Fibroblast of skin of right biceps (primary cell): ENCODE measurements at regions not wholly inside any gene's neighbourhood (a gene's known extent, or its start where the extent isn't known, plus 50 kb on each side); places are given as distances from the start of the nearest gene placed in this dataset.

ENCODE experiments used
- DNase-seq: peaks from one replicate; pipeline ENCODE4 v3.0.0-alpha.2; 2013

DNA sequence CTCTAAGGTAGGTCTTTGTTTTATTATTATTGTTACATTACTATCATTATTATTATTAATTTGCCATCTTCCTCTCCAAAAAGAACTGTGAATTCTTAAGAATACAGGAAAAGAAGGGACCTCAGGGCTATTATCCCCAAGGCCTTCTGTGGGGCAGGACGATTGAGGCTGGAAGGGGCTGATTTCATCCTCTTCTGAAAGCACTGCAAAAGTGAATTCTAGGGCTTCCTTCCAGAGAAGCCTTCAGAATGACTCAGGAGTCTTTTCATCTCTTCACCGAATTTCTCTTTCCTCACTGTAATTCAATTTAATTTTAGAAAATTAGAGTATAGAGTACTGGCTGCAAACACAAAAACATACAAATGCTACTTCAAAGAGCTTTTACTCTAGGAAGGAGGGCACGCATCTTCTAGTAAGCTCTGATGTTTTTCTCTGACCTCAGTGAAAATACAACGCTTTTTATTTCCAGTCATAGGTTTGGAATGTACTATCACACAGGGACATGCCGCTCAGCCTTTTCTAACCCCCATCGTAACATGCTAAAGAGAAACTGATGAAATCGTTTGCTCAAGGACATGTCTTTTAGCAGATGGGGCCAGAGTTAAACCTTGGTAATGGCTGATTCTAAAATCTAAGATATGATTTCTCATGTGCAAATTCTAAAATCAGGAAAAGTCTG lies 280.2 kb upstream of the PITRM1 start:
- DNase-seq, result peak; percentile 95

DNA sequence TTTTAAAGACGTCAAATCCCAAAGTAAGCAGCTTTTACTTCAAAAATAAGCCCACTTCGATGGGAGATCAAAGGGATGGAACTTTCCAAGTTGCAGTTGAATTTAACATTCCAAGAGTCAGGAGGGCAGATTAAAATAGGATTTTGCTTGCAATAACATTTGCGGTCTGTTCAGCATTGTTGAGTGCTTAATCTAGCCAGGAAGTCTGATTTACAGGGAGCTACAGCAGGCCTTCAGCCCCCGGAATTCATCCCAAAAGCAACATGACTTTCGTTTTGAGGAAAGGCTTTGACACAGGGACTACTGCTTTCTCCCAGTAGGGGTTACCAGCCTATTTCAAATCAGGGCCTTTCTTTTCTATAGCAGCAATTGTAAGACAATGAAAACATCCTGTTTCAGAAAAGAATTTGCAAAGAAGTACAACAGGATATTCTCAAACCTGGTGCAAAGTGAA lies 279.6 kb upstream of the PITRM1 start:
- peak; percentile 99 for DNase-seq

DNA sequence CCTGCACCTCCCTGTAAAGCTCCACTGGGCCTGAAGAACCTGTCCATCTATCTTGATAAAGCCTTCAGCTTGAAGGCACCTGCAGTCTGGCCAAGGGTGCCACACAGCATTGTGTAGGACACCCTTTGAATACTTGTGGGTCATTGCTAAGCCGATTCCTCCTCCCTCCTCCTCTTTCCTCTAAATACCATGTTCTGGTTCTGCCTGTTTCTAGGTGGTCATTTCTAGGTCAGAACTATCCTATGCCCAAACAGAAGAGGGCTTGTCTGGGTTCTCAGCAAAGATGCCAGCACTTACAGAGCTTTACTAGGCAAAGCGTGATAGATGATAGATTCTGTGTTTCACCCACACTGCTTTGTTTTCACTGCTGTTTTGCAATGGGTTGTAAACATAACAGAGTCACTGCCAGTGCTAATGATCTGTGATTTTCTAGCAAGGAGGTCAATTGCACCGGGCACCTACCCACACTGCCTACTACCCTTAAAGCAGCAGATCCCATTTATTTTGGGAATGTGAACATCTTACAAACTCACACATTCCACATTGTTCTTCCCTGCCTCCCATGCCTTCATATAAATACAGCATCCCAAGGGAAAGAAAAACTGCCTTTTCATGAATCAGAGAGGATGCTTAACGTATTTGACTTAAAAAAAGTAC lies 279.1 kb upstream of the PITRM1 start:
- DNase-seq, result no peak

DNA sequence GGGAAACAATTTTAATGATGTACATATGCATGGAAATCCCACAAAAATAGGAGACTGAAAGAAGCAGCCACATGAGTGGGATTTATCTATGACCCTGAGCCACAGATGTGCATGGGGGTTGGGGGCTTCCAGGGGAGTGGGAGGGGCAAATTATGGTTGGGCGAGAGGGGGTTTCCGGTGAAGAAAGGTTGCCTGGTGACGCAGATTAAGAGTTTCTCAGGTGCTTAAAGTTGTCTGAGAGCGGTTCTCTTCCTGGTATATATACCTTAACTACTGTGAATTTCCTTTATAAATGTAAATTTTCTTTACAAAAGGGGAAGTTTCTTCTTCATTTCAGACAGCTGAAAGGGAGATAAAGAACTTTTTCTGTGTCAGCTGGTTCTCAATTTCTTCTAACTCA lies 273.6 kb upstream of the PITRM1 start:
- DNase-seq, result no peak

DNA sequence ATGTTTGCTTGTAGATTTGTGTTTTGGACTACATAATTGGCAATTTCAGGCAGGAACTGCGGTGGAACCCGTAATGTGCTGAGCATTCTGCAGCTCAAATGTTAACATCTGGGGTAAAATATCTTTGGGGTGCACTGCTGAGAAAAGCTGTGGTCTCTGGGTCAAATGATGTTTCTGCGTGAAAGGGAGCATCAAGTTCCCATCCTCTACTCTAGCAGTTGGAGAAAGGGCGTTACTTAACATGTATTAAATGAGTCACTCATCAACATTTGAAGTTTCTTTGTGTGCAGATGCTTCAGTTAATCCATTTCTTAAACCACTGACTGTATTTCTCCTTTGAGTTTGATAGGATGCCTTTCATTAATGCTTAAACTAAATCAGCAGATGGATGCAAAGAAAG lies 273.1 kb upstream of the PITRM1 start:
- DNase-seq, result peak; percentile 49

DNA sequence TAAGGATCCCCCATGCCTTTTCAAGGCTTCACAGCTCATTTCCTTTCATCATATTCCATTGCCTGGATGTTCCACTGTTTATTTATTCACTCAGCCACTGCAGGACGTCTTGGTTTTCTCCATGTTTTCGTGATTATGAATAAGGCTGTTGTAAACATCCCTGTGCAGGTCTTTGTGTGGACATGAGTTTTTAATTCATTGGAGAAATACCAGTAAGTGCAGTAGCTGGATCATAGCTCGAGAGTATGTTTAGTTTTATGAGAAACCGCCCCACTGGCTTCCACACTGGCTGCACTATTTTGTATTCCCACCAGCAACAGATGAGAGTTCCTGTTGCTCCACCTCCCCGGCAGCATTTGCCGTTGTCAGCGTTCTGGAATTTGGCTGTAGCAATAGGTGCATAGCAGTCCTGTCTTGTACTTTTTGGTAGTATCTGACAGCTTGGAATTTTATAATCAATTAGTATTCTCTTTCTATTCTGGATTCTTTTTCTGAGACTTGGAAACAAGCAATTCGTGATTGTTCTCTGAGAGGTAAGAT lies 269.9 kb upstream of the PITRM1 start:
- no peak for DNase-seq

DNA sequence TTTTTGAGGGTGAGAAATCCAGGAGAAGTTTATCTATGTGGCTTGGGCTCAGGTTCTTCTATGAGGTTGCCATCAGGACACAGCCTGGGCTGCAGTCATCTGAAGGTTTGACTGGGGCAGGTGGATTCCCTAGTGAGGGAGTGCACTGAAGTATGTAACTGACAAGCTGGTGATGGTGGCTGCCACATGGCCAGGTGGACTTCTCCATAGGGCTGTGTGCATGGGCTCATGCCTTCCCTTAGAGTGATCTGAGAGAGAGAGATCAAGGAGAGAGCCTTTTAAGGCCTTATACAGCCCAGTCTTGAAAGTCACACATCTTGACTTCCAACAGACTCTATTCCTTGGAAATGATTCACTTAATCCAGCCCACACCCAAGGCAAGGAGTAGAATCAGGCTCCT lies 266.6 kb upstream of the PITRM1 start:
- DNase-seq, result no peak

DNA sequence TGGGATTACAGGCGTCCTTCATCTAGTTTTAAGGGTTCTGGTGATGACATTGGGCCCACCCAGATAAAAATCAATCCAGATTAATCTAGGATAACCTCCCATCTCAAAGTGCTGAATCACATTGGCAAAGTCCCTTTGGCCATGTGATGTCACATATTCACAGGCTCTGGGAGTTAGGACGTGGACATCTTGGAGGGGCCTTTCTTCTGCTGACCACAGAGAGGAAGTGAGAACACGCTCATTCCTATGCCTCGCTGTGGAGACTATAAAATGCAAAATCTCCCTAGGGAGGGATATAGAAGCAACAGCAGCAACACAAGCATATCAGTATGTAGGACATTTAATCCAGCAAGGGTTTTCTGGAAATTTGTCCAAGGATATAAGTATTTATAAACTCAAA lies 266.0 kb upstream of the PITRM1 start:
- peak; percentile 36 for DNase-seq

DNA sequence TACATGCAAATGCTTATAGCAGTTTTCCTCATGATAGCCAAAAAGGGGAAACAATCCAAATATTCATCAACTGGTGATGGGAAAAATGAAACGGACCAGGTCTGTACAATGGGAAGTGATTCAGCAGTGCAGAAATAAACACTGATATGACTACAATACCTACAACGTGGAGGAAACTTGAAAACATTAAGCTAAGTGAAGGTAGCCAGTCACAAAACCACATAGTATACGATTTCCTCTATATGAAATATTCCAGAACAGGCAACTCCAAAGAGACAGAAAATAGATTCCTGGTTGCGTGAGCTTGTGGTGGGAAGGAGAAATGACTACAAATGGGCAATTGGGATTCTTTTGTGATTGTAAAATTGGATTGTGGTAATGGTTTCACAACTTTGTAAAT lies 263.1 kb upstream of the PITRM1 start:
- DNase-seq, result peak; percentile 59

DNA sequence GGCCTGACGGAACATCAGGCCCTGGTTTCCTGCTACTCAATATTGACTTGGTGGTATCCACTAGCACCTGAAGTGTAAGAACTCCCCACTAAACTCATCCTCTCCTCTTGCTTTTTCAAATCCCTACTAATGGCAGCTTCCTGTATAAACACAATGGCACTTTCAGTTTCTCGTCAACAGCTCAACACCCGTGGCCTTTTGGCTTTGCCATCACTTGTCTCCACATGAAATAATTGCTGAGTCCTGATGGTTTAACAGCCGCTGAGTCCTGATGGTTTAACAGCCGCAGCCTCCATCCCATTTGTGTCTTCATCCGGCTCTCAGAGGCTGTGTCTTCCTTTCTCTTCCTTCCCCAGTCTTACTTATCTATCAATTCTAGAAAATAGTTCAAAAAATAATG lies 261.4 kb upstream of the PITRM1 start:
- no peak for DNase-seq

DNA sequence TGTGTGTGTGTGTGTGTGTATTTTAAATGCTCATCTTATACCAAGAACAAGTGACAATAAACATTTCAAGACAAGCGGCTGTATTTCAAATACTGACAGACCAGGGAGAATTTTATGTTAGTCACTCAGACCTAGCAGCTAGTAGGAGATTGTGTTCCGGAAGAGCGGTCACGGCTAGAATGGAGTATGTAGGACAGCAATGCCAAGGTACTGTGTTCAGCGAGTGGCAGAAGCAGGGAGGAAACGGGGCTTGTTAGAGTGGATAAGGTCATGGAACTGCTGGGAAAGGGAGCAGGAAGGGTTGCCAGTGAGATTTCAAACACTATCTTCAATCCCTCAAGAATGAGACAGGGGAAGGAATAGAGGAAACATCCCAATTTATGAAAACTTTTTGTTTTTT lies 260.5 kb upstream of the PITRM1 start:
- DNase-seq, result no peak

DNA sequence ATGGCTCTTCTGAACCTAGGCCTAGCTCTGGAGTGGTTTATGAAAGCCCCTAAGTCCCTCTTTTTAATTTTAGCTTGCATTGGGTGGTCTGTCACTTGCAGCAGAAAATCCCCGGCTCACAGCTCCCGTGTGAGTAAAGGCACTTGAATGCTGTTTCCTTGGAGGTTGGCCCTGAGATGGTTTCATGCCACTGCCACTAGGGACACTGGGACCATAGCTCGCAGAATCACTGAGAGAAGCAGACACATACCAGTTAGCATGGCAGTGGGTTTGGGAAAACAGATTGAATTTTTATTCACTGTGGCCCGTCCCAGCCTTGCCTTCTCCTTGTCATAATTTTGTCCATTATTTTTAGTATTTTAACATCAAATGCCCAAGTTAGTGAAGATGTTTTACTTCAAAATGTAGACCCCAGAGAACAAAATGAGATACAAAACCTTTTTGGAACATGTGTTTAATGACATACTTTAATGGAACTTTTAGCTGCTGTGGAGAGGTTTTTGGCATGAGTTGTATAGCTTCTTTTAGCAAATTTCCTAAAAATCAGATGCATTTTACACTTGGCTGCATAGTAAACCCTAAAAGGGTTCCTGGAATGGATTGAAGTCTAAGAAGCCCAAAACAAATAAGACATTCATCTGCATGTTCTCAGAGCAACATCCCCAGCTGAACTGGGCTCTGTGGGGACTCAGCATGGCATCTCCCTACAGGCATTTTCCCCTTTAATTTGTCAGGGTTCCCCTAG lies 259.7 kb upstream of the PITRM1 start:
- DNase-seq, result no peak

DNA sequence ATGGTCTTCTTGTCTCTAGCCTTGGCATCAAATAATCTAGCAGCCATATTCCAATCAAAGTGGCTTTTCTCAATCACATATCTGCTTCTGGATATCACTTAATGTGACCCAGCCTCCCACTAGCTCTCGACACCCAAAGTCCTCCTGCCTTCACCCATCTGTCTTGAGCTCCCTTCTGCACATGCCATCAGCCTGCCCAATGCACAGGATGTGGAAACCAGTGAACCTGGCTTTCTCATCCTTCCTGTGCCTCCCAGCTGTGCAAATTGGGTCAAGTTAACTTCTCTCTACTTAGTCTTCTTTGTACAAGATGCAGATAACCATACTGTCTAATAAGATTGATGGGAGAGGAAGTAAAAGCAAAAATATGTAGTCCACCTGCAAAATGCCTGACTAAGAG lies 257.9 kb upstream of the PITRM1 start:
- no peak for DNase-seq

DNA sequence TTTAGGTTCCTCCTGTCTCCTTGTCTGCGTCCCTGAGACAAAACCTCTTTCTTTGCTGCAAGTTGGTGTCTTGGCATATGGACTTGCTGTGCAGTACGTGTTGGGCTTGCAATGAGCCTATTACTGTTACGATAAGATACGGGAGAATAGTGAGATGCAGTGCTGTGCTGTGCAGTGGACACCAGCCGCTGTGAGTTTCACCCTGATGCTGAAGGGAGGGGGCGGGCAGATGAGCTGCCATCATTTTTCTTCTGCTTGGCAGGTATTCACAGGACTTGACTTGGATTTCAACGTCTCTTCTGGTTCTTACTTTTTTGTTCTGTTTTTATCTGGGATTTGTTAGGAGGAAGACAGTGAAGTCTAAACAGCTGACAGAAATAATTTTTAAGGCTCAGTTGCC lies 257.1 kb upstream of the PITRM1 start:
- no peak for DNase-seq

DNA sequence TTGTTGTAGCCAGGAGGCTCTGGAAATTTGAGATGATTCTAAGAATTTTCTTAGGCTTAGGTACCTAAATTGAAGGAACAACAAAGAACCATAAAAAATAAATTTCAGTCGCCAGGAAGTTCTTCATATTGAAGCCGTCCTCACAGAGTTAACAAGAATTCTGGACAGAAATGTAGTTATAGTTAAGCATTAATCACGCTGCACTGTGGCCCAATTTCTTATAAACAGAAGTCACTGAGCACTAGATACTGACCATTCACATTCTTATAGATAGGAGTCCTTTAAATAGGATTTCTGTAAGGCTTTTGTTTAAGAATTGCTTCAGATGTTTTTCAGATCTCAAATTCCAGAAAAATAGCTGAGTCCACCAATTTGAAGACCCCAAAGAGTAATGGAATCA lies 256.2 kb upstream of the PITRM1 start:
- DNase-seq, result no peak

DNA sequence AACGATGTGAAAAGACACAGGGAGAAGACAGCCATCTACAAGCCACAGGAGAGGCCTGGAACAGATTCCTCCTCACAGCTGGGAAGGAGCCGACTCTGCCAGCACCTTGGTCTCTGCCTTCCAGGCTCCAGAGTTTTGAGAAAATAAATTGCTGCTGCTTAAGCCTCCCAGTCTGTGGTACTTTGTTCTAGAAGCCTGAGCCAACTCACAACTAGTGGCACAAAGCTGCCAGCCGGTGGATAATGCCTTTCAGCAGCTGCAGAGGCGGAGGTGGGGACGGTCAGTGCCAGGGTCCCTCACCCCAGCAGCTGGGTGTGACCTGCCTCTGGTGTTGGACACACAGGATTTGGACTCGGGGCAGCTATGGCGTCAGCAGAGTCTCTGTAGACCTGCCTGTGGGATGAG lies 255.4 kb upstream of the PITRM1 start:
- DNase-seq, result no peak

DNA sequence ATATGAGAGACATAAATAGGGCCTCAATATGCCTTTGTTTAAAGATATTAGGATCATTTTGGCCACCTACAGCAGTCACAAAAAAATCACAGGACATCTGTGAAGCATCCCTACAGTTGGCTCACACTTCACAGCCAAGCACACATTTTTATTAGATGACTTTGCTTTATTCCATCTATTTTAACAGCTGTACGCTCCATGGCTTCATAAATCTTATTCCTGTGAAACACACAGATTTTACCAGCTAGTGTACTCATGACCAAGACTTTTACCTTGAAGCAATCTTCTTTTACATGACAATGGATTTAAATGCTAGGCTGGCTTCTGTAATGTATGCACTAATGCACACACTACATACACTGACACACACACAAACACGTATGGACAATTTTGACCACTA lies 254.8 kb upstream of the PITRM1 start:
- DNase-seq, result peak; percentile 70

DNA sequence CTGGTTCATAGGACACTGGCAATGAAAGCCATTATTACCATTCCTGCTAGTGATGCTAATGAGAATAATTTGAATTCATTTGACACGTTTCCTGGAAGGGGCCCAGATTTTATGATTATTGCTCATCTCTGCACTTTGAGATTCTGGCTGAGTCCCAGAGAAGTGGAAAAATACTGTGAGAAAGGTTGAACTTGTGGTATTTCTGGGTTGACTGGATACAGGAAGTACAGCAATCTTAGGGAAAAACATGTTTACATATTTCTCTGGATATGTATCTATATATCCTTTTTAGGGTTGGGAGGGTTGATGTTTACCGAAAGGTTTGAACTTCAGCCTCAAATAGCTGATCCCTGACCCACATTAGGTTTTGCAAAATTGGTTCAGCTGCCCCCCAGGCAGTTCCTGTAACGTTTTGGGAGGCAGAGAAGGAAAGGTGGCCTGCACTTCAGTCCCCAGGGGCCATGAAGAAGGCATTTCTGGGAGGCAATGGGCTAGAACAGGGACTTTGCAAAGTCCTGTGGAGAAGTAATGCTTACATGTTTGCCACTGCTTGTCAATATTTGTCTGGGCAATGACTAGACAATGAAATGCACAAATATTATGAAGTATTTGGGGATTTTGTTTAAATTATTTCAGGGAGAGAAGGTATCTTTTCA lies 253.7 kb upstream of the PITRM1 start:
- peak; percentile 97 for DNase-seq

DNA sequence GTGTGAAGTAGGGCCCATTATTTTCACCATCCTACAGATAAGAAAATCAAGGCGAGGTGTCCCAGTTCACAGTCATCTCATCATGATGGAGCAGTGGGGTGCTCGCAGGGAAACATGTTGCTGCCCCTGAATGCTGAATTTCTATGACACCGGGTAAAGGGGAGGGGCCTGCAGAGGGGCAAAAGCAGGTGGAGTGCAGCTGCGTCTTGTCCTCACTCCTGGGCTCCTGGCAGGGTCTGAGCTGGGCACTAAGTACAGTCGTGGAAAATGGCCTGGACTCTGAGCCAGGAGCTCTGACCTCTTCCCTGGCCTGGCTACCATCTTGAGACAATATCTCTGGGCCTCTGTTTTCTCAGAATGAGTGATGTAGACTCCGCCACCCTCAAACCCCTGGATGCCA lies 253.1 kb upstream of the PITRM1 start:
- no peak for DNase-seq

DNA sequence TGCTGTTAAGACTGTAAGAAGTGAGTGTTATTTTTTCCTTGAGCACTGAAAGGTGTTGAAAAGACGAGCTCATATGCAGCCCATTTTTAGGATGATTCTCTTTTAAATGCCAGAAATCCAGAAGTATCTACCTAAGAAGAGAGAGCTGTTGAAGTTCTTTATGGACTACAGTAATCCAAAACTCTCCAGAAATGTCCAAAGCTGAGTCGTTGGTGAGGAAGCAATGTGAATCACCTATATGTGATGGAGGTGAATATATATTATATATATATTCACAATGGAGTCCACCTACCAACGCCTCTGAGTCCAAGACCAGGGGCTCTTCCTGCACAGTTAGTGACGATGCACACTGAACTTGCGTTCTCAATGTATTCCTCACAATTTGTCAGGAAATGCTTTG lies 252.7 kb upstream of the PITRM1 start:
- peak; percentile 40 for DNase-seq

DNA sequence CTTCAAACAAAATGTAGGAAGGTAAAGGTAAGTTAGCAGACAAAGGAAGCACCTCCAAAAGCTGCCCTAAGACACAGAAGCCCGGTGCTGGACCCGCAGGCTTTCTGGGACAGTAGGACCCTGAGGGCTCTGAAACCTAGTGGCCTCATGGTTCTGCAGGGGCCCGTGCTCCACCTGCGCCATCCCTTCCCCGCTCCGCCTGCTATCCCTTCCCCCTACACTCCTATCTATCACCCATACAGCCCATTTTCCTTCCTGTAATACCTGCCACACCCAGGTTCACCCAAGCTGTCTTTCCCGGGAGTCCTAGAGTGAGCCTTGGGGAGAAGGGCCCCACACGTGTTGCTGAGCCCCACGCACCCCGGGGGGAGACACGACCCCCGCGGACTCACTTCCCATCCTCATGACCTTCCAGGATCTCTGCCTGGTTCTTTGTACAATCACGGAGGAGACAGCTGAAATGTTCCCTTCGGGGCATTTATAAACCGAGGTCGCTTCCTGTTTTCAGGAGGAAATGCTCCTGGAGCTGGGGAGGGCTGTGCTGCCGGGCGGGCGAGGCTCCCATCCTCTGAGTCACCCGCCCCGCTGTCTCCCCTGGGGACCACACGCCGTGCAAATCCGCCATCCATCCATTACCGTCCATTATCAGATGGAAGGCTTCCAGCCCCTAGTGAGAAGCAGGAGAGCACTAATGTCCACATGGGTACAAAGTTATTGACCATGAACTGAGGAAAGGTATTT lies 251.7 kb upstream of the PITRM1 start:
- peak; percentile 80 for DNase-seq

DNA sequence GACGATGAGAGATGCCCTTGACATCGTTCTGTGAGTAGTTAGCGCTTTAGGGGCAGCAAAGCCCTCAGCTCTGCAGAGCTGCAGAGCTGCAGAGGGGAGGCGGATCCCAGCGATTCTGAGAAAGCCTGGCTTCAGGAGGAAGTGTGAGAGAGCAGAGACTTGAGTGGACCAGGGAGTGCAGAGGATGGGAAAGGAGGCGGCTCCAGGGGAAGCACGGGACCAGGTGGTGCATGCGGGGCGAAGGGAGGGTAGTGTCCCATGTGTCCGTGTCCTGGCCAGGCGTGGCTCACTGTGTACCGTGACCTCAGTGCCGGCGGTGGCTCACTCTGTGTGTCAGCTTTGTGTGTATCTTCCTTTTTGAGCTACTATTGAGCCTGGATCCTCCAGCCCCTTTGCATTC lies 250.8 kb upstream of the PITRM1 start:
- DNase-seq, result no peak

DNA sequence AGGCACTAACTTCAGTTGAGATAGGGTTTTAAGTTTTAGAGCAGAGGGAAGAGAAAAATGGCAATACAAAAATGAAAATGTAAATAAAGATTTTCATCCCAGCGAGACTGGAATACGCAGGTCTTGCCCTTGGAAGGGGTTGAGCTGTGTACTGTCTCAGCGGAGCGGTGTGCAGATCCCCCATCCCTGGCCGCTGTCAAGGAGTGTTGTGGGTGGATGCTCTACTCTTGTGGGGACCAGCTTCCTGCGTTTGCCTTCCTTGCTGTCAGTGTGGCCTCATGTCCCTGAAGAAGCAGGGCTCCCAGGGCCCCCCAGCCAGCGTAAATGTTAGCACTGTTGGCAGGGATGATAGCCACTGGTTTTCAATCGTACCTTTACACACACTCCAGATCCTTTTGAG lies 249.7 kb upstream of the PITRM1 start:
- no peak for DNase-seq
